ENCODE measurements at regions not wholly inside any gene's neighbourhood (a gene's known extent, or its start where the extent isn't known, plus 50 kb on each side); places are given as distances from the start of the nearest gene placed in this dataset.

- no peaks in the 10 kb centered on the region for H3K4me1 Mint-ChIP-seq
- DNase-seq = no peak
- peaks cover 4% of the 10 kb centered on the region for H3K9me3 Mint-ChIP-seq
- H3K27me3 Mint-ChIP-seq = no peaks in the 10 kb centered on the region
- CTCF ChIA-PET = no interaction called here
- H3K36me3 Mint-ChIP-seq = no peaks in the 10 kb centered on the region
- no peak overlapping the region for H3K27ac Mint-ChIP-seq
- no peak overlapping the region for H3K4me3 Mint-ChIP-seq
Observed at GRCh38 chr5:4513381-4513780, 626.7 kb upstream of the ADAMTS16 start.

- CTCF ChIA-PET = no interaction called here
- Mint-ChIP-seq H3K36me3 (no peaks in the 10 kb centered on the region), H3K27ac (no peak overlapping the region), H3K27me3 (no peaks in the 10 kb centered on the region), H3K4me1 (no peaks in the 10 kb centered on the region), H3K9me3 (peaks cover 4% of the 10 kb centered on the region), H3K4me3 (no peak overlapping the region)
- no peak for DNase-seq
Observed at GRCh38 chr5:4514067-4514648, 626.0 kb upstream of the ADAMTS16 start.

GRCh38 chr5:4518903-4519672, 621.0 kb upstream of the ADAMTS16 start:
- DNase-seq = no peak
- Mint-ChIP-seq H3K27me3 (no peaks in the 10 kb centered on the region), H3K4me1 (no peaks in the 10 kb centered on the region), H3K4me3 (no peak overlapping the region), H3K9me3 (peaks cover 14% of the 10 kb centered on the region), H3K27ac (no peak overlapping the region), H3K36me3 (no peaks in the 10 kb centered on the region)
- CTCF ChIA-PET = no interaction called here

GRCh38 chr5:4520559-4520958, 619.6 kb upstream of the ADAMTS16 start:
- Mint-ChIP-seq H3K27ac (no peak overlapping the region), H3K4me3 (no peak overlapping the region), H3K36me3 (no peaks in the 10 kb centered on the region), H3K9me3 (peaks cover 9% of the 10 kb centered on the region), H3K4me1 (no peaks in the 10 kb centered on the region), H3K27me3 (no peaks in the 10 kb centered on the region)
- CTCF ChIA-PET = no interaction called here
- DNase-seq = no peak

- Mint-ChIP-seq H3K4me1 (no peaks in the 10 kb centered on the region), H3K36me3 (no peaks in the 10 kb centered on the region), H3K4me3 (no peak overlapping the region), H3K27ac (no peak overlapping the region), H3K9me3 (peaks cover 9% of the 10 kb centered on the region), H3K27me3 (no peaks in the 10 kb centered on the region)
- DNase-seq = no peak
- CTCF ChIA-PET = no interaction called here
Observed at GRCh38 chr5:4523038-4523437, 617.1 kb upstream of the ADAMTS16 start.

- no peak for DNase-seq
- peaks cover 8% of the 10 kb centered on the region for H3K9me3 Mint-ChIP-seq
- no peaks in the 10 kb centered on the region for H3K36me3 Mint-ChIP-seq
- no peaks in the 10 kb centered on the region for H3K27me3 Mint-ChIP-seq
- H3K27ac Mint-ChIP-seq = no peak overlapping the region
- no peaks in the 10 kb centered on the region for H3K4me1 Mint-ChIP-seq
- CTCF ChIA-PET = no interaction called here
- H3K4me3 Mint-ChIP-seq = no peak overlapping the region
Observed at GRCh38 chr5:4531756-4532704, 608.1 kb upstream of the ADAMTS16 start.

GRCh38 chr5:4532705-4533080, 607.4 kb upstream of the ADAMTS16 start:
- no peak for DNase-seq
- CTCF ChIA-PET = no interaction called here
- H3K36me3 Mint-ChIP-seq = no peaks in the 10 kb centered on the region
- peaks cover 11% of the 10 kb centered on the region for H3K9me3 Mint-ChIP-seq
- no peaks in the 10 kb centered on the region for H3K4me1 Mint-ChIP-seq
- no peaks in the 10 kb centered on the region for H3K27me3 Mint-ChIP-seq
- H3K4me3 Mint-ChIP-seq = no peak overlapping the region
- no peak overlapping the region for H3K27ac Mint-ChIP-seq

- peaks cover 15% of the 10 kb centered on the region for H3K9me3 Mint-ChIP-seq
- H3K27ac Mint-ChIP-seq = no peak overlapping the region
- no peaks in the 10 kb centered on the region for H3K27me3 Mint-ChIP-seq
- CTCF ChIA-PET = no interaction called here
- DNase-seq = no peak
- no peaks in the 10 kb centered on the region for H3K4me1 Mint-ChIP-seq
- H3K4me3 Mint-ChIP-seq = no peak overlapping the region
- H3K36me3 Mint-ChIP-seq = no peaks in the 10 kb centered on the region
Observed at GRCh38 chr5:4533457-4534105, 606.5 kb upstream of the ADAMTS16 start.

- H3K4me1 Mint-ChIP-seq = no peaks in the 10 kb centered on the region
- H3K4me3 Mint-ChIP-seq = no peak overlapping the region
- no peak overlapping the region for H3K27ac Mint-ChIP-seq
- no peaks in the 10 kb centered on the region for H3K27me3 Mint-ChIP-seq
- H3K36me3 Mint-ChIP-seq = no peaks in the 10 kb centered on the region
- CTCF ChIA-PET = no interaction called here
- peaks cover 20% of the 10 kb centered on the region for H3K9me3 Mint-ChIP-seq
- no peak for DNase-seq
Observed at GRCh38 chr5:4537489-4537888, 602.6 kb upstream of the ADAMTS16 start.

- CTCF ChIA-PET = no interaction called here
- no peaks in the 10 kb centered on the region for H3K27me3 Mint-ChIP-seq
- H3K27ac Mint-ChIP-seq = no peak overlapping the region
- peaks cover 25% of the 10 kb centered on the region for H3K9me3 Mint-ChIP-seq
- no peak for DNase-seq
- no peaks in the 10 kb centered on the region for H3K4me1 Mint-ChIP-seq
- no peak overlapping the region for H3K4me3 Mint-ChIP-seq
- H3K36me3 Mint-ChIP-seq = no peaks in the 10 kb centered on the region
Observed at GRCh38 chr5:4540375-4541173, 599.6 kb upstream of the ADAMTS16 start.

GRCh38 chr5:4541334-4541733, 598.8 kb upstream of the ADAMTS16 start:
- Mint-ChIP-seq H3K36me3 (no peaks in the 10 kb centered on the region), H3K4me1 (no peaks in the 10 kb centered on the region), H3K27me3 (no peaks in the 10 kb centered on the region), H3K9me3 (peaks cover 23% of the 10 kb centered on the region), H3K4me3 (no peak overlapping the region), H3K27ac (no peak overlapping the region)
- DNase-seq = no peak
- CTCF ChIA-PET = no interaction called here

- Mint-ChIP-seq H3K27ac (no peak overlapping the region), H3K4me1 (no peaks in the 10 kb centered on the region), H3K9me3 (peaks cover 17% of the 10 kb centered on the region), H3K27me3 (no peaks in the 10 kb centered on the region), H3K4me3 (no peak overlapping the region), H3K36me3 (no peaks in the 10 kb centered on the region)
- CTCF ChIA-PET = no interaction called here
- DNase-seq = no peak
Observed at GRCh38 chr5:4542145-4542778, 597.9 kb upstream of the ADAMTS16 start.

GRCh38 chr5:4544049-4544670, 596.0 kb upstream of the ADAMTS16 start:
- no peaks in the 10 kb centered on the region for H3K4me1 Mint-ChIP-seq
- H3K36me3 Mint-ChIP-seq = no peaks in the 10 kb centered on the region
- no peaks in the 10 kb centered on the region for H3K27me3 Mint-ChIP-seq
- DNase-seq = no peak
- peaks cover 11% of the 10 kb centered on the region for H3K9me3 Mint-ChIP-seq
- CTCF ChIA-PET = no interaction called here
- H3K4me3 Mint-ChIP-seq = no peak overlapping the region
- H3K27ac Mint-ChIP-seq = no peak overlapping the region

Measured in activated naive CD4-positive, alpha-beta T cell treated with anti-CD3 and anti-CD28 coated beads, Interleukin-2, amount 10 ng/mL, durations not matched to agents 7 days and 5 days (primary cell).